ENCODE measurements at regions not wholly inside any gene's neighbourhood (a gene's known extent, or its start where the extent isn't known, plus 50 kb on each side); places are given as distances from the start of the nearest gene placed in this dataset.
"Not testable (repeated sequence)": the region's sequence is repeated elsewhere in the genome, so short reads cannot be mapped to it uniquely, and the experiment has no call there.

DNA sequence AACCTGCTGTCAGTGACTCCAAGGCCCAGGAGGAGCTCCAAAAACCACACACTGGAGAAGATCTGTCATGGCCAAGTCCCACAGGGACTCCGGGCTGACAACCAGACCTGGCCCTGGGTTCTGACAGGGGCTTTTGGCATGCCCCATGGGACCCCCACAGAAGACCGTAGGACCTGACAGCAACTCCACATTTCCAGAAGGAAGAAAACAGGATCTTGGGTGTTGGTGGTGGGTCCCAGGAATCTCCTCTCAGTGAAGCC is 275.9 kb upstream of the HS6ST1 start:
- Histone ChIP-seq H3K27me3 (ENCODE audit: control insufficient read depth in 1 of 2, insufficient read depth in 2 of 2, low read length in 2 of 2) (no peaks in the 10 kb centered on the region), H3K36me3 (ENCODE audit: insufficient read depth, low read length) (no peaks in the 10 kb centered on the region), H3K4me1 (ENCODE audit: insufficient read depth, low read length) (no peaks in the 10 kb centered on the region), H3K27ac (ENCODE audit: low read depth, low read length) (no peak overlapping the region), H3K9me3 (ENCODE audit: low read length) (no peaks in the 10 kb centered on the region), H3K4me3 (ENCODE audit: low read depth in 1 of 2, low read length in 2 of 2) (no peak overlapping the region), H3K9ac (ENCODE audit: low read length) (no peak overlapping the region)

DNA sequence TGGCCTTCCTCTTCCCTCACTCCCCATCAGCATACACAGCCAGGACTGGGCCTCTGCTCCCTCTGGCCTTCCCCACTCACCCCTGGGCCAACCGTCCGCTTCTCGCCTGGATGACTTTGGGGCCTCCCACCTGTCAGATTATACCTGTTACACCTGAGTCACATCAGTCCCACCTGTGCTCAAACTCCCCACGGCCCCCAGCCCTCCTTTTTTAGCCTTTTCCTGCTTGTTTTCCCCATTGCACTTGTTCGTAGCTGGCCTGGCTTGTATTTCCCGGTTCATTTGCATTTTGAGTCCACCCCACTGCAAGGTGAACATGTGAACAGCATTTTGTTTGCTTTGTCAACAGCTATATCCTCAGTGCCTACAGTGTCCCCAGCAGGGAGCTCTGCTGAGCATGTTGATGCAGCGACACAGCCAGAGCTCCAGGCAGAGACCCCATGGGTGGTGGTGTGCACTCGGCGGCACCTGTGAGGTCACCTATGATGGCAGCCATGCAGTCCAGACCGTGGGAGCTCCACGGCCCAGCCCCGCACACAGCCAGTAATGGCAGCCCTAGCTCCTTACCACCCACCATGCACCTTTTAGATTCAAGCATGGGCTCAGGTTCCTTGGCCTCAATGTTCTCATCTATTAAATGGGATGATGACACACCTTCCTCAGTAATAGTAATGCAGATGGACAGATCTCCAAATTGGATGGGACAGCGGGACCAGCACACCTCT is 276.4 kb upstream of the HS6ST1 start:
- Histone ChIP-seq H3K27ac (ENCODE audit: low read depth, low read length) (no peak overlapping the region), H3K9ac (ENCODE audit: low read length) (no peak overlapping the region), H3K36me3 (ENCODE audit: insufficient read depth, low read length) (no peaks in the 10 kb centered on the region), H3K4me3 (ENCODE audit: low read depth in 1 of 2, low read length in 2 of 2) (no peak overlapping the region), H3K27me3 (ENCODE audit: control insufficient read depth in 1 of 2, insufficient read depth in 2 of 2, low read length in 2 of 2) (no peaks in the 10 kb centered on the region), H3K4me1 (ENCODE audit: insufficient read depth, low read length) (no peaks in the 10 kb centered on the region), H3K9me3 (ENCODE audit: low read length) (no peaks in the 10 kb centered on the region)

DNA sequence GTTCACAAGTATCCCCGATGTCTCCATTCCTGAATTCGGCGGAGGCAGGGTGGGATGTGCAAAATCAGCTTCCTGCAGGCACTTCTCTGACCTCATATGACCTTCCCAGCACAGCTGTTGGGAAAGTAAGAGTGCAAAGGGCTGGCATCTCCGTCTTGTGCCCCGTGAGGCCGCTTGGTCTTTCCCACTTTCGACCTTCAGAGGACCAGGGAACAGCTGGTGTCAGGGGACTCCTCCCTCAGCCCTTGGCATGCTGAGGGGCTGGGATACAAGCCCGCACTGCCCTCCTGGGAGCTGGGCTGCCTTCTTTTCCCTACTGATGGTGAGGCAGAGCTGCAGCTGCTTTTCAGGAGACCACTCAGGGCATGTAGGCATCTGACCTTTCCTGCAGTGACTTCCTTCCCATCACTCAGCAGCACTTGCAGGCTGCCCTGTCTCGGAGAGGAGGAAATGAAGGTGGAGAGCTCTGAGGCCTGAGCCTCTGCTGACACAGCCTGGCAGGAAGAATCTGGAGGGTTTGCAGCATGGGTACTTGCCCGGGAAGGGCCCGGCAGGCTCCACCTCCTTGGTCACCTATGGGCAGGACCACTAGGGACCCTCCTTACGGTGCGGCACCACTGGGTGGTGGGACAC is 277.2 kb upstream of the HS6ST1 start:
- H3K4me1 ChIP-seq (ENCODE audit: insufficient read depth, low read length) = no peaks in the 10 kb centered on the region
- H3K4me3 ChIP-seq (ENCODE audit: low read depth in 1 of 2, low read length in 2 of 2) = no peak overlapping the region
- no peaks in the 10 kb centered on the region for H3K9me3 ChIP-seq (ENCODE audit: low read length)
- no peak overlapping the region for H3K27ac ChIP-seq (ENCODE audit: low read depth, low read length)
- H3K36me3 ChIP-seq (ENCODE audit: insufficient read depth, low read length) = no peaks in the 10 kb centered on the region
- no peak overlapping the region for H3K9ac ChIP-seq (ENCODE audit: low read length)
- H3K27me3 ChIP-seq (ENCODE audit: control insufficient read depth in 1 of 2, insufficient read depth in 2 of 2, low read length in 2 of 2) = no peaks in the 10 kb centered on the region

DNA sequence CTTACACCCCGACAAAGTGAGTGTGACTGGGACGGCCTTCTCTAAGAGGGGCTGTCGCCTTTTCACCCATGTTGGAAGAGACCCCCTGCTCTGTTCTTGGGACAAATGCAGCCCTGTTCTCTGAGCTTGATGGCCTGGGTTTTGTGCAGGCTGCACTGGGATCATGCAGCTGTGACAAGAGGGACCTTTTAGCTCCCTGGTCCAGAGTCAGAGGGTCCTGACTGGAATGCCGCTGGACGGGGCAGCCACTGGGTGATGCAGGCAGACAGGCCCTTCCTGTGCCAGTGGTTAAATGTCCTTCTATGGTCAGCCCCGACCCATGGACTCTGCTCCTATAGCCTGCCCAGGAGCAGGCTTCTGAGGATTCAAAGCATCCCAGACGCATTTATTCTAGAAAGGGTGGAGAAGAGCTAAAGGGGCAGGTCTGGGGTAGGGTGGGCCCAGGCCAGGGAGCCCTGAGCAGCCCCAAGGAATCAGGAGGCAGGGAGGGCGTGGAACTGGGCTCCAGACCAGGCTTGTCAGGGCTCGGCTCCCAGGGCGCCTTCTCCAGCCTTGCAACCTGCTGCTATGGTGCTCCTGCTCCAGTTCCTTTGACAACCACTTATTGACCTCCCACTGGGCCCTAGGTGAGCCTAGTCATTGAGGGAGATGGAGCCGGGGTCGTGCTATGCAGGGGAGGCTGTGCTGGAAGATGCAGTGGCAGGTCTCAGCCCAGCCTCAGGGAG is 277.9 kb upstream of the HS6ST1 start:
- H3K27me3 ChIP-seq (ENCODE audit: control insufficient read depth in 1 of 2, insufficient read depth in 2 of 2, low read length in 2 of 2) = no peaks in the 10 kb centered on the region
- no peak overlapping the region for H3K9ac ChIP-seq (ENCODE audit: low read length)
- H3K9me3 ChIP-seq (ENCODE audit: low read length) = no peaks in the 10 kb centered on the region
- no peaks in the 10 kb centered on the region for H3K4me1 ChIP-seq (ENCODE audit: insufficient read depth, low read length)
- H3K36me3 ChIP-seq (ENCODE audit: insufficient read depth, low read length) = no peaks in the 10 kb centered on the region
- H3K4me3 ChIP-seq (ENCODE audit: low read depth in 1 of 2, low read length in 2 of 2) = no peak overlapping the region
- no peak overlapping the region for H3K27ac ChIP-seq (ENCODE audit: low read depth, low read length)

DNA sequence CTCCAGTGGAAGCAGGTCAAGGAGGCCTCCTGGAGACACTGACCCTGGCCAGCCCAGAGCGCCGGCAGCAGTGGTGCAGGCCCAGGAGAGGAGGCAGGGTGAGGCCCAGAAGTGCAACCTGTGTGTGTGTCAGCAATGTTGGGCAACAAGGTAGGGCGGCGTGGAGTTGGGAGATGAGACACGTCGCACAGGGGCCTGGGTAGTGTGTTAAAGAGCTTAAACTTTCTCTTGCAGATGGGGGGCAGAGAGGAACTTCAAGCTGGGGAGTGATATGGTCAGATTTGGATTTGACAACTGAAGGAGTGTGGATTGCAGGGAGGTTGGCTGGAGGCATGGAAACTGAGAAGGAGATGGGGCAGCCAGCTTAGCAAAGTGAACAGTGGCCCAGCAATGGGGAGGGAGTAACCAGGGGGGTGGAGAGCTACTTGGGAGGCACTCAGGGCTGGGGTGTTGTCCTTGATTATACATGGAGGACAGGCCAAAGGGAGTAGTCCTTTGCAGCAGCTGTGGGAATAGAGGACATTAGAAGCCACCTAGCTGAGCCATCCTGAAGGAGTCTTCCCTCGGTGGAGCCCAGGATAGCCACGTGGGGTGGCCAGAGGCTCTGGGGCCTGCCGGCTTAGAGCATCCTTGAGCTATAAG is 278.6 kb upstream of the HS6ST1 start:
- Histone ChIP-seq H3K4me3 (ENCODE audit: low read depth in 1 of 2, low read length in 2 of 2) (no peak overlapping the region), H3K27me3 (ENCODE audit: control insufficient read depth in 1 of 2, insufficient read depth in 2 of 2, low read length in 2 of 2) (no peaks in the 10 kb centered on the region), H3K9ac (ENCODE audit: low read length) (no peak overlapping the region), H3K4me1 (ENCODE audit: insufficient read depth, low read length) (no peaks in the 10 kb centered on the region), H3K27ac (ENCODE audit: low read depth, low read length) (no peak overlapping the region), H3K36me3 (ENCODE audit: insufficient read depth, low read length) (no peaks in the 10 kb centered on the region), H3K9me3 (ENCODE audit: low read length) (no peaks in the 10 kb centered on the region)

DNA sequence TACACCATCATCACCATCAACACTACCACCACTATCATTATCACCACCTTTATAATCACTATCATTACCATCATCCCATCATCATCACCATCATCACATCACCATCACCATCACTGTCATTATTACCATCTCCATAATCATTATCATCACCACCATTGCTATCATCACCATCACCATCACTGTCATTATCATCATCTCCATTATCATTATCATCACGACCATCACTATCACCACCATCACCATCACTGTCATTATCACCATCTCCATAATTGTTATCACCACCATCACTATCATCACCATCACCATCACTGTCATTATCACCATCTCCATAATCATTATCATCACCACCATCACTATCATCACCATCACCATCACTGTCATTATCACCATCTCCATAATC is 279.6 kb upstream of the HS6ST1 start:
- not testable (repeated sequence) for H3K4me3 ChIP-seq (ENCODE audit: low read depth in 1 of 2, low read length in 2 of 2)

DNA sequence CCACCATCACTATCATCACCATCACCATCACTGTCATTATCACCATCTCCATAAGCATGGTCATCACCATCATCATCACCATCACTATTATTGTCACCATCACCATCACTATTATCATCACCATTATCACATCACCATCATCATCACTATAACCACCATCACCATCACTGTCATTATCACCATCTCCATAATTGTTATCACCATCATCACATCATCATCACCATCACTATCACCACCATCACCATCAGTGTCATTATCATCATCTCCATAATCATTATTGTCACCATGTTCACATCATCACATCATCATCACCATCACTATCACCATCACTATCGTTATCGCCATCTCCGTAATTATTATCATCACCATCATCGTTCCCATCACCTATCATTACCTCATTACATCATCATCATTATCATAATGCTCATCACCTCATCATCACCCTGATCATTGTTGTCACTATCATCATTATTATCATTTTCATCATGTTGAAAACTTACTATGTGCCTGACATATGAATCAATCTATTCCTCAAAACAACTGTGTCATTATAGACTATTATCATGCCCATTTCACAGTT is 280.3 kb upstream of the HS6ST1 start:
- H3K9ac ChIP-seq (ENCODE audit: low read length) = no peak overlapping the region
- H3K27me3 ChIP-seq (ENCODE audit: control insufficient read depth in 1 of 2, insufficient read depth in 2 of 2, low read length in 2 of 2) = no peaks in the 10 kb centered on the region
- no peak overlapping the region for H3K27ac ChIP-seq (ENCODE audit: low read depth, low read length)
- no peaks in the 10 kb centered on the region for H3K9me3 ChIP-seq (ENCODE audit: low read length)
- no peak overlapping the region for H3K4me3 ChIP-seq (ENCODE audit: low read depth in 1 of 2, low read length in 2 of 2)
- H3K36me3 ChIP-seq (ENCODE audit: insufficient read depth, low read length) = no peaks in the 10 kb centered on the region
- no peaks in the 10 kb centered on the region for H3K4me1 ChIP-seq (ENCODE audit: insufficient read depth, low read length)

More for the DNA sequence above, 279.6 kb upstream of the HS6ST1 start:
- H3K9me3 ChIP-seq (ENCODE audit: low read length); H3K4me1 ChIP-seq (ENCODE audit: insufficient read depth, low read length); H3K27ac ChIP-seq (ENCODE audit: low read depth, low read length); H3K9ac ChIP-seq (ENCODE audit: low read length); H3K27me3 ChIP-seq (ENCODE audit: control insufficient read depth in 1 of 2, insufficient read depth in 2 of 2, low read length in 2 of 2); H3K36me3 ChIP-seq (ENCODE audit: insufficient read depth, low read length): not testable (repeated sequence)

DNA sequence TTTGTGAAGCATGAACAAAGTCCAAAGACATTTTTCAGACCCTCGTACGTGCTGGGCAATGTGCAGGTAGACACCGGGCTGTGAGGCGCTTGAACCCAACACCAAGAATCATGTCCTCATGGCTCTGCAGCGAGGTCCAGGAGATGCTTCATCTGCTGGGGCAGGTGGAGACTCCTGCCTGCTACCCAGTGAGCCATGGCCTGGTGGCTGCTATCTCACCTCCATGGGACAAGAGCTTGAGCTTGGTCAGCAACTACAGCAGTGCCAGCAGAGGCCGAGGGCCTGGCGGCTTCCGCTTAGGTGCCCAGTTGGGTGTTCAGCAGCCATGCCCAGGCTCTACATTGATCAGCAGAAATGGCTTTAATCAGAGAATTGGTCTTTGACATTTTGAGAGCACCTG is 281.0 kb upstream of the HS6ST1 start:
- H3K36me3 ChIP-seq (ENCODE audit: insufficient read depth, low read length) = no peaks in the 10 kb centered on the region
- no peak overlapping the region for H3K27ac ChIP-seq (ENCODE audit: low read depth, low read length)
- H3K27me3 ChIP-seq (ENCODE audit: control insufficient read depth in 1 of 2, insufficient read depth in 2 of 2, low read length in 2 of 2) = no peaks in the 10 kb centered on the region
- no peaks in the 10 kb centered on the region for H3K9me3 ChIP-seq (ENCODE audit: low read length)
- no peak overlapping the region for H3K4me3 ChIP-seq (ENCODE audit: low read depth in 1 of 2, low read length in 2 of 2)
- H3K4me1 ChIP-seq (ENCODE audit: insufficient read depth, low read length) = no peaks in the 10 kb centered on the region
- H3K9ac ChIP-seq (ENCODE audit: low read length) = no peak overlapping the region

DNA sequence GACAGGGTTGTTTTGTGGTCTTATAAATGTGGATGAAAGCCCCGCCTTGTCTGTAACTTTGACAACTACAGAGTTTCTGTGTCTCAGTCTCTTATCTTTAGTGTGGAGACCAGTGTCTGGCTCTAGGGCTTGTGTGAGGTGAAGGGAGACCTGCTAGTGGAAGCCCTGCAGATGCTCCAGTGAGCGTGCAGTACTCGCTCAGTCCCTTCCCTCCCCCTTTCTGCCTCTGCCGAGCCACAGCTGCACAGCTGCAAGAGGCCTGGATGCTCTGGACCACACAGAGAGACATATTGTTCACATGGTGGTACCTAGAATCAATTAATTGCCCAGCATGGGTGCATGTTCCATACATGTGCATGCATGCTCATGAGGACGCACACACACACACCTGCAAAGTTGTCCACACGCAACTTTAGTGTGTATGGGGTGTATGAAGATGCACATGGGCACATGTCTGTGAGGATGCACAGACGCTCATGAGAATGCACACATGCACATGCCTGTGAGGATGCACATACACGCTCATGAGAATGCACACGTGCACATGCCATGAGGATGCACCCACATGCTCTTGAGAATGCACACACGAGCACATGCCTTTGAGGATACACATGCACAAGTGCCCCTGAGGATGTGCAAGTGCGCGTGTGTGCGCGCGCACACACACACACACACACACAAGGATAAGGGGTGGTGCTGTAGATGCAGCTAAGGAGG is 282.1 kb upstream of the HS6ST1 start:
- Histone ChIP-seq H3K9ac (ENCODE audit: low read length) (no peak overlapping the region), H3K36me3 (ENCODE audit: insufficient read depth, low read length) (no peaks in the 10 kb centered on the region), H3K4me3 (ENCODE audit: low read depth in 1 of 2, low read length in 2 of 2) (no peak overlapping the region), H3K27me3 (ENCODE audit: control insufficient read depth in 1 of 2, insufficient read depth in 2 of 2, low read length in 2 of 2) (no peaks in the 10 kb centered on the region), H3K9me3 (ENCODE audit: low read length) (no peaks in the 10 kb centered on the region), H3K4me1 (ENCODE audit: insufficient read depth, low read length) (no peaks in the 10 kb centered on the region), H3K27ac (ENCODE audit: low read depth, low read length) (no peak overlapping the region)

DNA sequence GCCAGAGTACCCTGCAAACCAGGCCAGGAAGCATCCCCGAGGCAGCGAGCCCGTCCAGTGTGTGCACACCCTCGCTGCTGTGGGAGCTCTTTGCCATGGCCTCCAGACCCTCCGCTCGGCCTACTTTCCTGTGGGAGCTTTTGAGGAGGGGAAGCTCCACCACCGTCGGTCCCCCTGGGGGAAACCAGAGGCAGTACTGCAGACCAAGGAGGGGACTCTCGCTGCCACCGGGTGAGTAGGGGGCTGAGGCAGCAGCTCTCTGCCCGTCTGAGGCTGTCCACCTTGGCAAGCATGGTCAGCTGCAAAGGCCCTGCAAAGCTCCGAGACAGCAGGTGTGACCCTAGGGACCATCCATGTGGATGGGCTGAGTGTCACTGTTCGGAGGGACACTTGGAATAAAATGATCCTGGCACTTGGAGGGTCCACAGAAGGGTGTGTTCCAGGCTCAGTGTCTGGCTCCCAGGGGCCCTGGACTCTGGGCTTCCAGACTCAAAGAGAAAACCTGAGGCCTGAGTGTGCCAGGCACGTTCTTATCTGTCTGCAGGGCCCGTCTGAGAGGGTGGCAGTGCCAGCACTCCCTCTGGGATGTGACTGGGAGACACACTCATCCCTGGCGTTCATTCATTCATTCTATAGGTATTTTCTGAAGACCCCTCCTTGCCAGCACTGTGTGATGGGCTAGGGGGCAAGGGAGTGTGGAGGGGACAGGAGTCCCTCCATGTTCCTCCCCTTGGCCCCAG is 282.8 kb upstream of the HS6ST1 start:
- no peaks in the 10 kb centered on the region for H3K36me3 ChIP-seq (ENCODE audit: insufficient read depth, low read length)
- H3K9me3 ChIP-seq (ENCODE audit: low read length) = no peaks in the 10 kb centered on the region
- H3K27ac ChIP-seq (ENCODE audit: low read depth, low read length) = no peak overlapping the region
- no peaks in the 10 kb centered on the region for H3K27me3 ChIP-seq (ENCODE audit: control insufficient read depth in 1 of 2, insufficient read depth in 2 of 2, low read length in 2 of 2)
- H3K9ac ChIP-seq (ENCODE audit: low read length) = no peak overlapping the region
- H3K4me1 ChIP-seq (ENCODE audit: insufficient read depth, low read length) = no peaks in the 10 kb centered on the region
- H3K4me3 ChIP-seq (ENCODE audit: low read depth in 1 of 2, low read length in 2 of 2) = no peak overlapping the region

Measured in muscle layer of colon (tissue), 2 donors.